ENCODE measurements at regions not wholly inside any gene's neighbourhood (a gene's known extent, or its start where the extent isn't known, plus 50 kb on each side); places are given as distances from the start of the nearest gene placed in this dataset.

GRCh38 chr10:117927332-117927731, 119.4 kb downstream of the RAB11FIP2 start:
- TF ChIP-seq, protein P1, sequence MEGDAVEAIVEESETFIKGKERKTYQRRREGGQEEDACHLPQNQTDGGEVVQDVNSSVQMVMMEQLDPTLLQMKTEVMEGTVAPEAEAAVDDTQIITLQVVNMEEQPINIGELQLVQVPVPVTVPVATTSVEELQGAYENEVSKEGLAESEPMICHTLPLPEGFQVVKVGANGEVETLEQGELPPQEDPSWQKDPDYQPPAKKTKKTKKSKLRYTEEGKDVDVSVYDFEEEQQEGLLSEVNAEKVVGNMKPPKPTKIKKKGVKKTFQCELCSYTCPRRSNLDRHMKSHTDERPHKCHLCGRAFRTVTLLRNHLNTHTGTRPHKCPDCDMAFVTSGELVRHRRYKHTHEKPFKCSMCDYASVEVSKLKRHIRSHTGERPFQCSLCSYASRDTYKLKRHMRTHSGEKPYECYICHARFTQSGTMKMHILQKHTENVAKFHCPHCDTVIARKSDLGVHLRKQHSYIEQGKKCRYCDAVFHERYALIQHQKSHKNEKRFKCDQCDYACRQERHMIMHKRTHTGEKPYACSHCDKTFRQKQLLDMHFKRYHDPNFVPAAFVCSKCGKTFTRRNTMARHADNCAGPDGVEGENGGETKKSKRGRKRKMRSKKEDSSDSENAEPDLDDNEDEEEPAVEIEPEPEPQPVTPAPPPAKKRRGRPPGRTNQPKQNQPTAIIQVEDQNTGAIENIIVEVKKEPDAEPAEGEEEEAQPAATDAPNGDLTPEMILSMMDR (IDR thresholded peaks at IDR 0.05): no peak
- TF ChIP-seq POLR2A (IDR thresholded peaks at IDR 0.05): no peak

All from lower leg skin (tissue), 3 donors.